GM12874 (cell line): ENCODE measurements at regions not wholly inside any gene's neighbourhood (a gene's known extent, or its start where the extent isn't known, plus 50 kb on each side); places are given as distances from the start of the nearest gene placed in this dataset.

ENCODE experiments used
- TF ChIP-seq, protein P1 (sequence below): IDR thresholded peaks from 2 replicates; pipeline ENCODE4 v1.5.1; 2011; ENCODE audit warnings: low read depth, mild to moderate bottlenecking, control low read depth, low read length, moderate library complexity; ENCODE audit not compliant: insufficient read depth

DNA sequence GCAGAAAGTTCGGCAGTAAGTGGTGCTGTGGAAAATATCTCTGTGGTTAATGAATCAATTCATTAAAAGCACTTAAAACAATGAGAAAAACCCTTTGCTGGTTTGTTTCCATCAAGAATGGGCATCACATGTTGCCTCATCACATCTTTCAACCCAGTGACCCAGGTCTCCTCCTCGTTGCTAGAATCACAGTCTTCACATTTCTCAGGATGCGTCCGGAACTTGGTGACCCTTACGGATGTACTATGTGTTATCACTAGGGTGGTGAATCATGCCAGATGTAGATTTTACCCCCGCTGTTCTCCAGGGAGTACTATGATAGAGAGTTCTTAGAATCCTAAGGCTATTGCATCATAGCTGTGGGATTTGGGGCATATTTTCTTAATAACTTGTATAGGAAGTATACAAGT, 217.9 kb upstream of the KLF4 start:
- TF ChIP-seq, protein P1, sequence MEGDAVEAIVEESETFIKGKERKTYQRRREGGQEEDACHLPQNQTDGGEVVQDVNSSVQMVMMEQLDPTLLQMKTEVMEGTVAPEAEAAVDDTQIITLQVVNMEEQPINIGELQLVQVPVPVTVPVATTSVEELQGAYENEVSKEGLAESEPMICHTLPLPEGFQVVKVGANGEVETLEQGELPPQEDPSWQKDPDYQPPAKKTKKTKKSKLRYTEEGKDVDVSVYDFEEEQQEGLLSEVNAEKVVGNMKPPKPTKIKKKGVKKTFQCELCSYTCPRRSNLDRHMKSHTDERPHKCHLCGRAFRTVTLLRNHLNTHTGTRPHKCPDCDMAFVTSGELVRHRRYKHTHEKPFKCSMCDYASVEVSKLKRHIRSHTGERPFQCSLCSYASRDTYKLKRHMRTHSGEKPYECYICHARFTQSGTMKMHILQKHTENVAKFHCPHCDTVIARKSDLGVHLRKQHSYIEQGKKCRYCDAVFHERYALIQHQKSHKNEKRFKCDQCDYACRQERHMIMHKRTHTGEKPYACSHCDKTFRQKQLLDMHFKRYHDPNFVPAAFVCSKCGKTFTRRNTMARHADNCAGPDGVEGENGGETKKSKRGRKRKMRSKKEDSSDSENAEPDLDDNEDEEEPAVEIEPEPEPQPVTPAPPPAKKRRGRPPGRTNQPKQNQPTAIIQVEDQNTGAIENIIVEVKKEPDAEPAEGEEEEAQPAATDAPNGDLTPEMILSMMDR = no peak

DNA sequence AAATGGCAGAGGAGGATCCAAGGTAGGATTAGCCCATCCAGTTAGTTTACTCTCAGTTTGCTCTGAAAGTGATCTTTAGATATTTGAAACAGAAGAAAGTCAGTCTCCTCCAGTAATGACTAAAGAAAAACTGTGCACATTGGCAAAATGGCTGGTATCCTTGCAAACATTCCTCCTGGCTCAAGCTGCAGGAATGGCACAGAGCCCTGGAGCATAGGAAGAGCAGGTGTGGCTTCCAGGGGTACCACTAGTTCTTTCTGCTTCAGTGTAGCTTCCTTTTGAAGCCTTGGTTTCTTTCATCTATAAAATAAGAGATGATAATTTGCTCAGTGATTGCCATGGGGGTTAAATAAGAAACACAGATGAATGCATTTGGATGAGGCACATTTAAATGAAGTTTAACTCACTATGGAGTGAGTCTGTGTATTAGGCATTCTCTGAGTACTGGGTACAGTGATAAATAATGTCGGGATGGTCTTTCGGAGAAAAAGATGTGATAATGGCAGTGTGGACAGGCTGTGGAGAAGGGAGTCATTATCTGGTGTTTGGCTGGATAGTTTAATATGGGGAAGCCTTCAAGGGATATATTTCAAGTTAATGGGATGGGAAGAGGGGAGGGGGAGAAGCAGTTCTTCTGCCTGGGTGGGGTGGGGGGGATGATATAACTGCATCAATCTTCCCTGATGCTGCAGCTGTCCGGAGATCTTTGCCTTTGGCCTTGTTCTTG, 217.3 kb upstream of the KLF4 start:
- TF ChIP-seq, protein P1 = no peak

GRCh38 chr9:107705521-107705920, 216.0 kb upstream of the KLF4 start:
- TF ChIP-seq, protein P1 = no peak

DNA sequence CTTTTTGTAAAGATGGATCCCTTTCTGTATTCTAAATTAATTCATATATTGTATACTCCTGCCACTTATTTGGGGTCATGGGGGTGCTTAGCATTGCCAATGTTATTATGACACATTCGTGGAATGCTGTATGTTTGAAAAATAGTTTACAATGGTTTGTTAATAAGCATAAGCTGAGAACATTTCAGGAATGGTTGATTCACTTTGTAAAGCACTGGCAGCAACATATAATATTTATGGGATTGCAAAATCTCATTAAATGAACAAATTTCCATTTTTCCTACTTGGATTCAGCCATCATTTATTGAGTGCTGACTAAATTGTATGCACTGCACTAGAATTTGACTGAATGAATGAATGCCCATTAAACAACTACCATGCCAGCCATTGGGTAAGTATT, 215.2 kb upstream of the KLF4 start:
- TF ChIP-seq, protein P1 = no peak

DNA sequence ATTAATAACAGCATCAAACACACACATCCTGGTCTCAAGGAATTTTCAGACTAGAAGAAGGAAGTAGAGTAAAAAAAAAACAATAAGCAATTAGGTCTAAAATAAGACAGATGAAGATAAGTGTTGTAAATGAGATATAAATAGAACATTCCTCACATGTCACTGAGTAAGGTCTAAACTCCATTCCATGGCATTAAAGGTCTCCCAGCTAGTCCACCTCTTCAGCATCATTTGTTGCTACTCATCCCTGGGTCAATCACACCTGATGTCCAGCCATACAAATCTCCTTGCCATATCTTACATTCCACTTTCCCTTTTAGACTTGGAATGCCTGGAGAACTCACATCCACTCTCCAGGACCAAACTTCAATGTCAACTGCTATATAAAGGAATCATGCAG, 214.1 kb upstream of the KLF4 start:
- TF ChIP-seq, protein P1 = no peak

GRCh38 chr9:107700847-107701246, 211.3 kb upstream of the KLF4 start:
- TF ChIP-seq, protein P1 = no peak

- TF ChIP-seq, protein P1 = no peak
Observed at GRCh38 chr9:107699231-107699630, 209.7 kb upstream of the KLF4 start.
